Smooth muscle cell (in vitro differentiated cells): ENCODE measurements at regions not wholly inside any gene's neighbourhood (a gene's known extent, or its start where the extent isn't known, plus 50 kb on each side); places are given as distances from the start of the nearest gene placed in this dataset.

Source experiments
- DNase-seq: peaks from one replicate; lab custom pipeline; 2025; ENCODE audit not compliant: unreplicated experiment; lab: John Stamatoyannopoulos, UW
- H2AFZ ChIP-seq: fragments of 200-600 bp; sonication (generic); 2 replicates; pipeline ENCODE4 v1.6.0; 2016; ENCODE audit warnings: antibody characterized with exemption, low read depth, mild to moderate bottlenecking
- H3F3A ChIP-seq: fragments of 200-600 bp; sonication (generic); 2 replicates; pipeline ENCODE4 v1.6.0; 2017; ENCODE audit warnings: antibody characterized with exemption, low read depth
- H3K27ac ChIP-seq: fragments of 200-600 bp; sonication (generic); 2 replicates; pipeline ENCODE4 v1.5.1; 2016; ENCODE audit warnings: low read depth, mild to moderate bottlenecking
- H3K27me3 ChIP-seq: fragments of 200-600 bp; sonication (generic); 2 replicates; pipeline ENCODE4 v1.6.1; 2016; ENCODE audit warnings: low read depth, mild to moderate bottlenecking
- H3K36me3 ChIP-seq: fragments of 200-600 bp; sonication (generic); 2 replicates; pipeline ENCODE4 v1.5.1; 2016; ENCODE audit warnings: low read depth
- H3K4me1 ChIP-seq: fragments of 200-600 bp; sonication (generic); 2 replicates; pipeline ENCODE4 v1.5.1; 2016; ENCODE audit warnings: low read depth
- H3K4me2 ChIP-seq: fragments of 200-600 bp; sonication (generic); 2 replicates; pipeline ENCODE4 v1.6.0; 2016; ENCODE audit warnings: mild to moderate bottlenecking
- H3K4me3 ChIP-seq: fragments of 200-600 bp; sonication (generic); 2 replicates; pipeline ENCODE4 v1.5.1; 2016; ENCODE audit warnings: mild to moderate bottlenecking
- H3K79me2 ChIP-seq: fragments of 200-600 bp; sonication (generic); 2 replicates; pipeline ENCODE4 v1.6.0; 2016; ENCODE audit warnings: low read depth, mild to moderate bottlenecking
- H3K9ac ChIP-seq: fragments of 200-600 bp; sonication (generic); 2 replicates; pipeline ENCODE4 v1.6.0; 2016; ENCODE audit warnings: low read depth
- H3K9me3 ChIP-seq: fragments of 200-600 bp; sonication (generic); replicated peaks from 2 replicates; pipeline ENCODE4 v1.5.1; 2016; ENCODE audit warnings: low read depth
- H4K20me1 ChIP-seq: fragments of 200-600 bp; sonication (generic); 2 replicates; pipeline ENCODE4 v1.6.0; 2016; ENCODE audit warnings: low read depth
- WGBS: methylation state at CpG from one replicate; pipeline ENCODE4 v1.1.7; 2016; ENCODE audit warnings: low lambda C conversion rate; 5-methylcytosine and 5-hydroxymethylcytosine counted together
- TF ChIP-seq, protein P1 (sequence below): fragments of 200-600 bp; sonication (generic); IDR thresholded peaks from 2 replicates; pipeline ENCODE4 v1.5.1; 2017; ENCODE audit warnings: borderline replicate concordance, mild to moderate bottlenecking, antibody characterized with exemption; ENCODE audit not compliant: insufficient read depth, poor library complexity, severe bottlenecking

DNA sequence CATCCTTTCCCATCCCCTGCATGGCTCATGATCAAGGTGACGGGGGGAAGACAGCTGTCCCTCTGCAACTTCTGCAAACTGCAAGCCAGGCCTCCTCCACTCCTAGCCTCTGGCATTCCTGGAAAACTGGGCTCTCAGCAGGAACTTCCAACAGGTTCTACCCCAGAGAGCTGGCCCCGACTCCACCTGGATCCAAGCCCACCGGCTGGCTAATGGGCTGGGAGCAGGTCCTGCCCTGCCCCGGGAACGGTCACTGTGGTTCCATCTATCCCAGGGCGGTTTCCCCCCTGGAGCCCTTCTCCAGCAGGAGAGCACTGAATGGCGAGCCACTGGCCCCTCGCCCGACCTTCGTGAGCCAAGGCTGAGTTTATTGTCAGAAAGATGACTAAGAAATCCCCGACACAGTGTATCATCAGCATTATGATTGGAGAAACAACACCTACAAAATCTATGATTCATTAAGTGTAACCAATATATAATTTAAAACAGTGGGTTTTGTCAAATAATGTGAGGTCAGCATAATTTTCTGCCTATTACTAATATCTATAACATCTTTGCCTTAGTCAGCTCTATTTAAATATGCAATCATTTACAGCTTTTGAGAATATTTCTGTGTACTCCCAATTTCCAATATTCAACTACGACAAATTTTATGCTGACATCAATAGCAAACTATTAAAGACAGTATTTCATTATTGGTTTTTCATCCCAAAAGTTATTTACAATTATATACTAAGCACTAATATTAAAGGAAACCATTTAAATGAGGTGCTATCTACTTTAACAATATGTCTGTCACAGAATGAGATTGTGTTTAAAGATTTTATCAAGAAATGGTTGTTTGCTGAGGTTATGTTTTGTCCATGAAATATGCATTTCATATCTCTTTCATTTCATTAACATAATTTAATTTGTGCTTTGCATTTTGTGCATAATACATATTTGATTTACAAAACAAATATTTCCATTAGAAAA lies 133.0 kb downstream of the URI1 start:
- Histone ChIP-seq H3K36me3 (no peaks in the 10 kb centered on the region), H3K79me2 (no peaks in the 10 kb centered on the region), H2AFZ (no peak overlapping the region), H4K20me1 (no peaks in the 10 kb centered on the region), H3K9ac (no peak overlapping the region), H3K4me1 (peaks cover 14% of the 10 kb centered on the region), H3K27me3 (peaks cover 5% of the 10 kb centered on the region), H3K9me3 (no peaks in the 10 kb centered on the region), H3K4me2 (no peak overlapping the region), H3F3A (no peaks in the 10 kb centered on the region), H3K4me3 (no peak overlapping the region), H3K27ac (no peak overlapping the region)
- WGBS, result 84% methylated on average over 12 of the region's 12 CpGs
- TF ChIP-seq, protein P1, sequence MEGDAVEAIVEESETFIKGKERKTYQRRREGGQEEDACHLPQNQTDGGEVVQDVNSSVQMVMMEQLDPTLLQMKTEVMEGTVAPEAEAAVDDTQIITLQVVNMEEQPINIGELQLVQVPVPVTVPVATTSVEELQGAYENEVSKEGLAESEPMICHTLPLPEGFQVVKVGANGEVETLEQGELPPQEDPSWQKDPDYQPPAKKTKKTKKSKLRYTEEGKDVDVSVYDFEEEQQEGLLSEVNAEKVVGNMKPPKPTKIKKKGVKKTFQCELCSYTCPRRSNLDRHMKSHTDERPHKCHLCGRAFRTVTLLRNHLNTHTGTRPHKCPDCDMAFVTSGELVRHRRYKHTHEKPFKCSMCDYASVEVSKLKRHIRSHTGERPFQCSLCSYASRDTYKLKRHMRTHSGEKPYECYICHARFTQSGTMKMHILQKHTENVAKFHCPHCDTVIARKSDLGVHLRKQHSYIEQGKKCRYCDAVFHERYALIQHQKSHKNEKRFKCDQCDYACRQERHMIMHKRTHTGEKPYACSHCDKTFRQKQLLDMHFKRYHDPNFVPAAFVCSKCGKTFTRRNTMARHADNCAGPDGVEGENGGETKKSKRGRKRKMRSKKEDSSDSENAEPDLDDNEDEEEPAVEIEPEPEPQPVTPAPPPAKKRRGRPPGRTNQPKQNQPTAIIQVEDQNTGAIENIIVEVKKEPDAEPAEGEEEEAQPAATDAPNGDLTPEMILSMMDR, result no peak
- DNase-seq, result no peak

DNA sequence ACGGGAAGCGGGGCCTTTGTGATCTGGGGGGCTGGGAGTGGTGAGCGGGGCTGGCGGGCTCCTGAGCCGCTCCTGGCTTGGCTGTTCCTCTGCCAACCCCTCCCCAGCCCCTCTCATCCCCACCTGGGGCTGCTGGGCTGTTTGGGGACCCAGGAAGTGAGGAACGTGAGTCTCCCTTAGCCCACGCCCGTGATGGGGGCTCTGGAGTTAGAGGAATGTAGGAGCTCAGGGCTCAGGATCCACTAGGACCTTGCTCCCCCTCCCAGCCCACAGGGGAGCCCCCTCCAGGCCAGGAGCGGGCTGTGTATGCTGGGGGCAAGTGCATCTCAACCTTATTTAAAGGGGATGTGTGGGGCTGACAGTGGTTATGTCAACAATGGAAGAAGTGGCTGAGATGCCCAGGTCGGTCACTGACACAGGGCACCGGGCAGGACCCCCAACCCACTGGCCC lies 134.1 kb downstream of the URI1 start:
- Histone ChIP-seq H3K9ac (no peak overlapping the region), H3K36me3 (no peaks in the 10 kb centered on the region), H3K4me2 (no peak overlapping the region), H3F3A (no peaks in the 10 kb centered on the region), H3K79me2 (no peaks in the 10 kb centered on the region), H3K4me1 (peaks cover 5% of the 10 kb centered on the region), H3K4me3 (no peak overlapping the region), H3K27me3 (peaks cover 5% of the 10 kb centered on the region), H2AFZ (no peak overlapping the region), H3K9me3 (no peaks in the 10 kb centered on the region), H3K27ac (no peak overlapping the region), H4K20me1 (no peaks in the 10 kb centered on the region)
- DNase-seq, result no peak
- TF ChIP-seq, protein P1, result no peak
- WGBS, result 68% methylated on average over 8 of the region's 11 CpGs

DNA sequence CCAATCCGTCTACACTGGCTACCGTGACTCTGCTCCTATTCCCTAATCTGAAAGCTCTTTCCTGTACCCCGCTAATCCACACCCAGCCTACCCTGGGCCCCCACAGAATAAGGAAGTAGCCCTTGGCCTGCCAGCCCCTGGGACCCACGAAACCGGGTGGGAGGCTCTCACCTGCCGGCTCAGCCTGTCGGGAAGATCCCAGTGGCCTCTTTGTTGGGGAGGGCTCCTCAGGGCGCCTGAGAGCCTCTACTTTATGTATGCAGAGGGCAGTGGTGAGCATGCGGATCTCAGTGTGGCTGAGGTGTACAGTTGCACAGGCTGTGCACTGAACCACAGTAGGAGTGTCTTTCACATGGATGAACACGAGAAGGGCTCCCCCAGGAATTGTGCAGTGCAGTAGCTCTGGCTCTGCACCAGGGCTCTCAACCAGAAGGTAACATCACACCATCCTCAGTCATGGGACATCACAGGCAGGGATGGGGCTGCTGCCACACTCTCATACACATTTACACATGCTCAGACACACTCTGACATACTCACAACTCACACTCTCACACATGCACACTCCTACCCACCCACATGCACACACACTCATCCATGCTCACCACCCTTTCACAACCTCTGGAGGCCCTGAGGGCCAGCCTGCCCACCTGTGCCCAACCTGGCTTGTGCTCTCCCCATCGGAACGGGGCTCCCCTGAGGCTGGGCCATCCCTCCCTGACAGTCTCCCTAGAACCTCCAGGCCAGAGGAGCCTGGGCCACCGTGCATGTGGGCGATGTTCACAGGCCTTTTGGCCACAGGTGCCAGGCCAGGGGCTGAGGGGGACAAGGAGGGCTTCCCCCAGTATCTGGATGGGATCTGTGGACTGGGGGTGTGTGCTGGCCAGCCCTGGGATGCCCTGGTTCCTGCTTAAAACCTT lies 135.0 kb downstream of the URI1 start:
- Histone ChIP-seq H4K20me1 (no peaks in the 10 kb centered on the region), H3K9me3 (no peaks in the 10 kb centered on the region), H3K4me3 (no peak overlapping the region), H3F3A (no peaks in the 10 kb centered on the region), H3K27me3 (peaks cover 5% of the 10 kb centered on the region), H3K27ac (no peak overlapping the region), H3K36me3 (no peaks in the 10 kb centered on the region), H3K79me2 (no peaks in the 10 kb centered on the region), H3K4me2 (no peak overlapping the region), H3K9ac (no peak overlapping the region), H2AFZ (no peak overlapping the region), H3K4me1 (peaks cover 3% of the 10 kb centered on the region)
- TF ChIP-seq, protein P1, result no peak
- WGBS, result 90% methylated on average over 14 of the region's 14 CpGs
- DNase-seq, result no peak
